H1 (cell line): ENCODE measurements at regions not wholly inside any gene's neighbourhood (a gene's known extent, or its start where the extent isn't known, plus 50 kb on each side); places are given as distances from the start of the nearest gene placed in this dataset.

ENCODE experiments used
- CTCF ChIA-PET: fragments of 300-600 bp; sonication (Branson Sonifier 250); formaldehyde crosslinking; loops from one replicate; lab custom pipeline; 2021; ENCODE audit not compliant: partially characterized antibody; lab: Charles Lee
- POLR2A ChIA-PET: fragments of 300-600 bp; sonication (Branson Sonifier 250); formaldehyde crosslinking; loops from one replicate; lab custom pipeline; 2021; ENCODE audit warnings: inconsistent platforms; ENCODE audit not compliant: partially characterized antibody; lab: Charles Lee
- DNase-seq, 2 experiments: peaks; one replicate each; pipeline versions ENCODE4 v3.0.0 to v3.0.0-alpha.2; 2010 to 2022; ENCODE audit warnings: low spot score in 2 of 2, low read depth in 1 of 2, mixed read lengths in 1 of 2
- FAIRE-seq: peaks from 2 replicates; lab custom pipeline; 2011; peaks lifted over from hg19 to GRCh38; lab: Jason Lieb, UNC
- H2AFZ ChIP-seq: 2 replicates; pipeline ENCODE4 v1.8.1; 2012; ENCODE audit warnings: low read length, inconsistent platforms
- H2AK5ac ChIP-seq: 2 replicates; pipeline ENCODE4 v1.6.1; 2013; ENCODE audit warnings: low read depth, low read length
- H2BK120ac ChIP-seq: replicated peaks from 2 replicates; pipeline ENCODE3; 2013; ENCODE audit warnings: low read depth, low read length, inconsistent platforms
- H2BK12ac ChIP-seq: 2 replicates; pipeline ENCODE4 v1.6.1; 2013; ENCODE audit warnings: low read depth, low read length
- H2BK15ac ChIP-seq: 2 replicates; pipeline ENCODE4 v1.6.1; 2013; ENCODE audit warnings: low read length
- H2BK20ac ChIP-seq: 2 replicates; pipeline ENCODE4 v1.6.1; 2013; ENCODE audit warnings: low read length
- H2BK5ac ChIP-seq: 2 replicates; pipeline ENCODE4 v1.6.1; 2013; ENCODE audit warnings: low read depth, low read length
- H3K14ac ChIP-seq: 2 replicates; pipeline ENCODE4 v1.6.1; 2013; ENCODE audit warnings: inconsistent platforms; ENCODE audit not compliant: insufficient read length
- H3K18ac ChIP-seq: 2 replicates; pipeline ENCODE4 v1.6.1; 2013; ENCODE audit warnings: low read length; ENCODE audit errors: extremely low read depth
- H3K23ac ChIP-seq: 2 replicates; pipeline ENCODE4 v1.6.1; 2013; ENCODE audit warnings: inconsistent platforms; ENCODE audit not compliant: insufficient read length
- H3K23me2 ChIP-seq: 2 replicates; pipeline ENCODE4 v1.6.1; 2013; ENCODE audit warnings: low read depth, low read length
- H3K27ac ChIP-seq: 2 replicates; pipeline ENCODE4 v1.6.1; 2011; ENCODE audit warnings: low read depth, low read length, inconsistent platforms
- H3K27me3 ChIP-seq, 4 experiments: replicated peaks in 1 of 4; 1 replicate in 1 of 4; 2 replicates in 3 of 4; pipeline versions ENCODE4 v1.6.1 to v1.8.1; 2011 to 2013; ENCODE audit warnings: low read length in 3 of 4, mild to moderate bottlenecking in 3 of 4, inconsistent platforms in 2 of 4, mixed read lengths in 2 of 4, moderate library complexity in 1 of 4; ENCODE audit not compliant: control insufficient read depth in 3 of 4, insufficient read depth in 3 of 4; ENCODE audit errors: extremely low read depth in 1 of 4
- H3K36me3 ChIP-seq, 4 experiments: 2 replicates each; pipeline versions ENCODE4 v1.6.1 to v1.8.1; 2011 to 2013; ENCODE audit warnings: mild to moderate bottlenecking in 4 of 4, low read length in 3 of 4, moderate library complexity in 2 of 4, control low read depth in 1 of 4, inconsistent platforms in 1 of 4; ENCODE audit not compliant: insufficient read depth in 4 of 4, control insufficient read depth in 2 of 4
- H3K4ac ChIP-seq: replicated peaks from 2 replicates; pipeline ENCODE3; 2013; ENCODE audit warnings: low read length, low read depth, mixed read lengths, inconsistent platforms; ENCODE audit not compliant: insufficient read length
- H3K4me1 ChIP-seq, 4 experiments: replicated peaks in 1 of 4; 1 replicate in 1 of 4; 2 replicates in 3 of 4; pipeline versions ENCODE4 v1.6.1 to v1.8.1; 2011 to 2013; ENCODE audit warnings: low read length in 3 of 4, inconsistent platforms in 2 of 4, mixed read lengths in 1 of 4; ENCODE audit not compliant: insufficient read depth in 4 of 4, control insufficient read depth in 3 of 4
- H3K4me2 ChIP-seq, 2 experiments: 2 replicates each; pipeline versions ENCODE4 v1.6.1 to v1.8.1; 2011 to 2013; ENCODE audit warnings: low read depth in 2 of 2, low read length in 2 of 2, control low read depth in 1 of 2, inconsistent platforms in 1 of 2, mild to moderate bottlenecking in 1 of 2; ENCODE audit not compliant: insufficient read depth in 1 of 2
- H3K4me3 ChIP-seq, 4 experiments: fragments of 200-600, 300-600 bp in 1 of 4; sonication (generic), shearing (Covaris generic), sonication (Bioruptor Twin) in 1 of 4; 2 replicates each; pipeline versions ENCODE4 v1.5.1 to v1.8.1; 2011 to 2016; ENCODE audit warnings: low read length in 4 of 4, low read depth in 3 of 4, control low read depth in 2 of 4, inconsistent platforms in 2 of 4, mild to moderate bottlenecking in 2 of 4, mixed read lengths in 1 of 4, moderate library complexity in 1 of 4; ENCODE audit not compliant: insufficient read depth in 2 of 4; ENCODE audit errors: extremely low read depth in 1 of 4
- H3K56ac ChIP-seq: replicated peaks from 2 replicates; pipeline ENCODE3; 2013; ENCODE audit warnings: low read depth, mild to moderate bottlenecking, mixed read lengths, low read length, inconsistent platforms; ENCODE audit not compliant: insufficient read length
- H3K79me1 ChIP-seq: 2 replicates; pipeline ENCODE4 v1.6.1; 2013; ENCODE audit warnings: low read depth, low read length, control low read depth
- H3K79me2 ChIP-seq, 2 experiments: 2 replicates each; pipeline versions ENCODE4 v1.6.1 to v1.8.1; 2012 to 2013; ENCODE audit warnings: low read length in 2 of 2, mild to moderate bottlenecking in 2 of 2, inconsistent platforms in 1 of 2; ENCODE audit not compliant: insufficient read depth in 2 of 2, control insufficient read depth in 1 of 2
- H3K9ac ChIP-seq, 4 experiments: replicated peaks in 1 of 4; 1 replicate in 1 of 4; 2 replicates in 3 of 4; pipeline versions ENCODE4 v1.6.1 to v1.8.1; 2011 to 2013; ENCODE audit warnings: low read depth in 3 of 4, low read length in 3 of 4, control low read depth in 2 of 4, mild to moderate bottlenecking in 2 of 4, moderate library complexity in 2 of 4, inconsistent platforms in 1 of 4; ENCODE audit errors: extremely low read depth in 1 of 4
- H3K9me3 ChIP-seq, 2 experiments: 2 replicates each; pipeline versions ENCODE4 v1.6.1 to v1.8.1; 2012 to 2013; ENCODE audit warnings: mild to moderate bottlenecking in 2 of 2, moderate library complexity in 2 of 2, control low read depth in 1 of 2, inconsistent platforms in 1 of 2, low read depth in 1 of 2, low read length in 1 of 2, mixed read lengths in 1 of 2; ENCODE audit not compliant: insufficient read depth in 2 of 2
- H4K20me1 ChIP-seq, 2 experiments: replicated peaks in 1 of 2; 2 replicates each; pipeline versions ENCODE3 to v1.8.1; 2011 to 2013; ENCODE audit warnings: inconsistent platforms in 2 of 2, low read length in 2 of 2, mild to moderate bottlenecking in 1 of 2; ENCODE audit not compliant: insufficient read depth in 2 of 2, control insufficient read depth in 1 of 2
- H4K5ac ChIP-seq: 2 replicates; pipeline ENCODE4 v1.6.1; 2013; ENCODE audit warnings: low read length, low read depth, mixed read lengths, inconsistent platforms; ENCODE audit not compliant: insufficient read length
- H4K8ac ChIP-seq: 2 replicates; pipeline ENCODE4 v1.8.0; 2013; ENCODE audit warnings: mild to moderate bottlenecking, moderate library complexity, low read length, inconsistent platforms; ENCODE audit not compliant: insufficient read depth; ENCODE audit errors: extremely low read depth
- H4K91ac ChIP-seq: replicated peaks from 2 replicates; pipeline ENCODE3; 2013; ENCODE audit warnings: low read length, mixed read lengths, inconsistent platforms; ENCODE audit not compliant: insufficient read length
- EZH2 ChIP-seq: fragments of 200-600 bp; sonication (generic); IDR thresholded peaks from 2 replicates; pipeline ENCODE4 v1.7.1; 2012; ENCODE audit warnings: low read depth, mild to moderate bottlenecking, moderate library complexity, low read length, inconsistent platforms; ENCODE audit not compliant: severe bottlenecking
- HDAC2 ChIP-seq, 2 experiments: fragments of 300-600 bp in 1 of 2; sonication (generic) in 1 of 2; IDR thresholded peaks; 2 replicates each; pipeline ENCODE4 v1.6.1; 2011 to 2012; ENCODE audit warnings: low read depth in 2 of 2, low read length in 2 of 2, mild to moderate bottlenecking in 2 of 2, moderate library complexity in 2 of 2, borderline replicate concordance in 1 of 2, inconsistent platforms in 1 of 2
- JUND ChIP-seq: IDR thresholded peaks from 2 replicates; pipeline ENCODE4 v1.6.1; 2011; ENCODE audit warnings: mild to moderate bottlenecking, improper control_type of control experiment, low read length
- NANOG ChIP-seq: IDR thresholded peaks from 2 replicates; pipeline ENCODE4 v1.6.1; 2011; ENCODE audit warnings: low read length, low read depth, mild to moderate bottlenecking, inconsistent platforms; ENCODE audit not compliant: insufficient read depth, poor library complexity, severe bottlenecking
- POU5F1 ChIP-seq: IDR thresholded peaks from 2 replicates; pipeline ENCODE4 v1.6.1; 2011; ENCODE audit warnings: low read depth, mild to moderate bottlenecking, low read length, moderate library complexity
- SIRT6 ChIP-seq: IDR thresholded peaks from one replicate; pipeline ENCODE4 v1.7.1; 2012; ENCODE audit warnings: low read length, inconsistent platforms
- SUZ12 ChIP-seq: fragments of 200-600 bp; sonication (generic); IDR thresholded peaks from 2 replicates; pipeline ENCODE4 v1.6.1; 2012; ENCODE audit warnings: mild to moderate bottlenecking, inconsistent platforms, low read length, moderate library complexity, mixed read lengths
- TEAD4 ChIP-seq: IDR thresholded peaks from 2 replicates; pipeline ENCODE4 v1.6.1; 2012; ENCODE audit warnings: low read depth, low read length, inconsistent platforms, mixed read lengths
- WGBS, 2 experiments: shearing (Covaris generic) in 1 of 2; methylation state at CpG; one replicate each; pipeline versions ENCODE4 v1.1.6 to v1.1.7; 2013 to 2015; ENCODE audit warnings: low lambda C conversion rate in 2 of 2, mixed read lengths in 2 of 2, inconsistent platforms in 1 of 2, low coverage in 1 of 2, missing lambda C conversion rate in 1 of 2; ENCODE audit not compliant: insufficient replicate concordance in 2 of 2, insufficient coverage in 1 of 2, insufficient read length in 1 of 2; ENCODE audit errors: extremely low coverage in 1 of 2, missing lambda C conversion rate in 1 of 2; 5-methylcytosine and 5-hydroxymethylcytosine counted together
- TF ChIP-seq, protein P1 (sequence below): IDR thresholded peaks from 2 replicates; pipeline ENCODE4 v1.6.1; 2012; ENCODE audit warnings: low read length, inconsistent platforms
- TF ChIP-seq, protein P2 (sequence below): IDR thresholded peaks from 2 replicates; pipeline ENCODE4 v1.6.1; 2012; ENCODE audit warnings: inconsistent platforms

DNA sequence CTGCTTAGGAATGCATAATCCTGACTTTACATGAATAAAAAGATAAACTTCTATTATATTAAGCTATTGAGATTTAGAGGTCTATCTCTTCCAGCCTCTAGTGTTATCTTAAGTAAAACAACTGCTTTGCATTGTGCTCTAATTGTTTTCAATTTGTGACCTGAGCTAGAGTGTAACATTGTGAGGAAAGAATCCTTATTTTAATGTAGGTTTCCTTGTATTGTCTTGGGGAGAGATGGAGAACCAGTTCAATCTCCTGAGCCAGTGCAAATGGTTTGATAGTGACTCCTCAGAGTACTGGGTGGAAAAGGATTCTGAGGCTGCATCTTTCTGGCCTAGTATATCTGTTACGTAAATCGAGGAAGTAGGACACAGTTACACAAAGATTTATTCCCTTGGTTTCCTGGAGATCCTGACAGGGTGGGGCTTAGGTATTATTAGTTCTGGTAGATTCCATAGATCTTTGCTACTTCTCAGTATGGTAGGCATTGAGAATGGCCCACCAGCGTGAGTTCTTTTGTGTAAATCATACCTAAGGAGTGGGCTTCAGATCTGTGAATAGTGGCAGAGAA lies 683.5 kb upstream of the CCDC179 start:
- Histone ChIP-seq H4K91ac (no peak overlapping the region), H3K4me2 (no peak overlapping the region), H3K14ac (no peak overlapping the region), H4K20me1 (no peaks in the 10 kb centered on the region), H3K9me3 (no peaks in the 10 kb centered on the region), H2AK5ac (no peak overlapping the region), H3K4me3 (no peak overlapping the region), H2BK120ac (no peak overlapping the region), H3K4me1 (peaks cover 0 to 3% (median 0%) of the 10 kb centered on the region in 4 experiments; a peak in 2 of 7 replicates), H3K27ac (no peak overlapping the region), H3K4ac (no peak overlapping the region), H3K36me3 (no peaks in the 10 kb centered on the region), H2BK15ac (no peak overlapping the region), H3K9ac (no peak overlapping the region), H3K23me2 (no peaks in the 10 kb centered on the region), H3K18ac (no peak overlapping the region), H4K8ac (no peak overlapping the region), H2BK20ac (no peak overlapping the region), H3K56ac (no peak overlapping the region), H3K79me2 (no peaks in the 10 kb centered on the region), H2BK12ac (no peak overlapping the region), H3K23ac (no peak overlapping the region), H4K5ac (no peak overlapping the region), H3K79me1 (no peaks in the 10 kb centered on the region), H2AFZ (peak overlapping the region; percentile 58; the same call in 1 of the 2 replicates), H3K27me3 (no peaks in the 10 kb centered on the region), H2BK5ac (no peak overlapping the region)
- DNase-seq (no peak), FAIRE-seq (no peak)
- POLR2A ChIA-PET, result no interaction called here
- 55% methylated on average over 3 of the region's 3 CpGs; no CpG with 5 or more reads in 1 of the 2 experiments for WGBS, 2 experiments
- CTCF ChIA-PET, result interaction anchor here (2.7 kb wide), 1 partner anchor 10 kb away, joined by 7 read pairs; no protein-coding TSS in a partner anchor
- TF ChIP-seq NANOG (no peak), HDAC2 (IDR thresholded peaks at IDR 0.05; ENCODE audit: borderline replicate concordance in 1 of 2, low read depth in 2 of 2, low read length in 2 of 2) (no peak), EZH2 (no peak), SIRT6 (no peak), POU5F1 (no peak), TEAD4 (no peak), JUND (no peak), SUZ12 (no peak)
- TF ChIP-seq, protein P1, sequence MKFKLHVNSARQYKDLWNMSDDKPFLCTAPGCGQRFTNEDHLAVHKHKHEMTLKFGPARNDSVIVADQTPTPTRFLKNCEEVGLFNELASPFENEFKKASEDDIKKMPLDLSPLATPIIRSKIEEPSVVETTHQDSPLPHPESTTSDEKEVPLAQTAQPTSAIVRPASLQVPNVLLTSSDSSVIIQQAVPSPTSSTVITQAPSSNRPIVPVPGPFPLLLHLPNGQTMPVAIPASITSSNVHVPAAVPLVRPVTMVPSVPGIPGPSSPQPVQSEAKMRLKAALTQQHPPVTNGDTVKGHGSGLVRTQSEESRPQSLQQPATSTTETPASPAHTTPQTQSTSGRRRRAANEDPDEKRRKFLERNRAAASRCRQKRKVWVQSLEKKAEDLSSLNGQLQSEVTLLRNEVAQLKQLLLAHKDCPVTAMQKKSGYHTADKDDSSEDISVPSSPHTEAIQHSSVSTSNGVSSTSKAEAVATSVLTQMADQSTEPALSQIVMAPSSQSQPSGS, result no peak
- TF ChIP-seq, protein P2, sequence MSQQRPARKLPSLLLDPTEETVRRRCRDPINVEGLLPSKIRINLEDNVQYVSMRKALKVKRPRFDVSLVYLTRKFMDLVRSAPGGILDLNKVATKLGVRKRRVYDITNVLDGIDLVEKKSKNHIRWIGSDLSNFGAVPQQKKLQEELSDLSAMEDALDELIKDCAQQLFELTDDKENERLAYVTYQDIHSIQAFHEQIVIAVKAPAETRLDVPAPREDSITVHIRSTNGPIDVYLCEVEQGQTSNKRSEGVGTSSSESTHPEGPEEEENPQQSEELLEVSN, result no peak
